ENCODE measurements at regions not wholly inside any gene's neighbourhood (a gene's known extent, or its start where the extent isn't known, plus 50 kb on each side); places are given as distances from the start of the nearest gene placed in this dataset.

DNA sequence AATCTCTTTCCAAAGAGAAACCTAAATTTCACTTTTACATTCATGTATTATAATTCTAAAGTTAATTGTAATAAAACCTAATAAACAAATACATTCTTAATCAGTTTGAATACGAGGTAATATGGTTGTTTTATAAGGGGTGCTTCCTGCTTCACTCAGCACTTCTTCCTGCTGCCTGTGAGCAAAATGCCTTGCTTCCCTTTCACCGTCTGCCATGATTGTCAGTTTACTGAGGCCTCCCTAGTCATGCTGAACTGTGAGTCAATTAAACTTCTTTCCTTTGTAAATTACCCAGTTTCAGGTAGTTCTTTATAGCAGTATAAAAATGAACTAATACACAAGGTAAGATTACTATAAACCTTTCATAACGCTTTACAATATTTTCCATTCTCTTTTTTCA is 491.1 kb upstream of the LRRC7 start:
- TF ChIP-seq, protein P1, sequence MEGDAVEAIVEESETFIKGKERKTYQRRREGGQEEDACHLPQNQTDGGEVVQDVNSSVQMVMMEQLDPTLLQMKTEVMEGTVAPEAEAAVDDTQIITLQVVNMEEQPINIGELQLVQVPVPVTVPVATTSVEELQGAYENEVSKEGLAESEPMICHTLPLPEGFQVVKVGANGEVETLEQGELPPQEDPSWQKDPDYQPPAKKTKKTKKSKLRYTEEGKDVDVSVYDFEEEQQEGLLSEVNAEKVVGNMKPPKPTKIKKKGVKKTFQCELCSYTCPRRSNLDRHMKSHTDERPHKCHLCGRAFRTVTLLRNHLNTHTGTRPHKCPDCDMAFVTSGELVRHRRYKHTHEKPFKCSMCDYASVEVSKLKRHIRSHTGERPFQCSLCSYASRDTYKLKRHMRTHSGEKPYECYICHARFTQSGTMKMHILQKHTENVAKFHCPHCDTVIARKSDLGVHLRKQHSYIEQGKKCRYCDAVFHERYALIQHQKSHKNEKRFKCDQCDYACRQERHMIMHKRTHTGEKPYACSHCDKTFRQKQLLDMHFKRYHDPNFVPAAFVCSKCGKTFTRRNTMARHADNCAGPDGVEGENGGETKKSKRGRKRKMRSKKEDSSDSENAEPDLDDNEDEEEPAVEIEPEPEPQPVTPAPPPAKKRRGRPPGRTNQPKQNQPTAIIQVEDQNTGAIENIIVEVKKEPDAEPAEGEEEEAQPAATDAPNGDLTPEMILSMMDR (IDR thresholded peaks at IDR 0.05), result no peak
- no peaks in the 10 kb centered on the region; the same call in 1 of the 2 replicates for H3K27me3 Mint-ChIP-seq (ENCODE audit: insufficient read depth)
- H3K27ac Mint-ChIP-seq, result no peak overlapping the region

DNA sequence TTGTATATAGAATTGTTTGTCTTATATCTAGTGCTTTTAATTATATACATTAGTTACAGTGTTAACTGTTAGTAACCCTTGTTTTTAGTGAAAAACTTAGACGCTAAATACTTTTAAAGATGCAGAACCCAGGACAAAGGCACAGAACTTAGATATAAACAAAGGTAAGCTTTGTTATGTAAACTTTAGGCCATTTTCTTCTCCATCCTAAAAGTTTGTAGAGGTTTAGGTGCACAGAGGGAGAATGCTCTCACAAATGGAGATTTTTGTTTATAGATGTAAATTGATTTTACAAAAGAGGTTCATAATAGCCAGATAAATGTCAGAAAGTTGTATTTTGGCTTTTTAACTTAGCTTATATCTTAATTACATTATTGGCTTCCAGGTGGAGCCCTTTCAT is 490.5 kb upstream of the LRRC7 start:
- H3K36me3 Mint-ChIP-seq (ENCODE audit: low read depth), result no peaks in the 10 kb centered on the region; the same call in 1 of the 2 replicates
- TF ChIP-seq, protein P1 (IDR thresholded peaks at IDR 0.05), result no peak
- H3K4me1 Mint-ChIP-seq (ENCODE audit: low read depth), result no peaks in the 10 kb centered on the region
- H3K27ac Mint-ChIP-seq, result no peak overlapping the region
- H3K4me3 Mint-ChIP-seq, result no peak overlapping the region
- no peaks in the 10 kb centered on the region; the same call in 1 of the 2 replicates for H3K27me3 Mint-ChIP-seq (ENCODE audit: insufficient read depth)
- H3K9me3 Mint-ChIP-seq, result peaks cover 61% of the 10 kb centered on the region
- no peak for DNase-seq

More for the DNA sequence above, 491.1 kb upstream of the LRRC7 start:
- Mint-ChIP-seq H3K4me3 (no peak overlapping the region), H3K36me3 (ENCODE audit: low read depth) (no peaks in the 10 kb centered on the region; the same call in 1 of the 2 replicates), H3K9me3 (peaks cover 62% of the 10 kb centered on the region), H3K4me1 (ENCODE audit: low read depth) (no peaks in the 10 kb centered on the region)
- no peak for DNase-seq

DNA sequence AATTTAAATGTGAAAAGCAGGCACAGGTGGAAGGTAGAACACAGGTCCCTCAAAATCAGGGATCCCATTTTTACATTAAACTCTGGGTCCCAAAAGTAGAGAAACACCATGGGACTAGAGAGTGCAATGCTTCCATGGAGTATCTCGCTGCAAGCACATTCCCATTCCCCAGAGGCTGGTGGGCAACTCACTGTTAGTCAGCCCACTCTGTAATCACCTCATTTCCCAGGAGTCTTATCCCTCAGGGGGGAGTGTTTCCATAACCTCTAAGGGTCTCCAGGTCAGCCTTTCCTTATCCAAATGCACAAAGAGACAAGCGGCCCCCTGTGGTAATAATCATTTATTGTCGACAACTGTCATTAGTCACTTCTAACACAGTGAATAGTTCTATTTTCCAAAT is 490.1 kb upstream of the LRRC7 start:
- no peaks in the 10 kb centered on the region; the same call in 1 of the 2 replicates for H3K27me3 Mint-ChIP-seq (ENCODE audit: insufficient read depth)
- H3K27ac Mint-ChIP-seq, result no peak overlapping the region
- no peaks in the 10 kb centered on the region; the same call in 1 of the 2 replicates for H3K36me3 Mint-ChIP-seq (ENCODE audit: low read depth)
- no peak for DNase-seq
- no peaks in the 10 kb centered on the region for H3K4me1 Mint-ChIP-seq (ENCODE audit: low read depth)
- TF ChIP-seq, protein P1 (IDR thresholded peaks at IDR 0.05), result no peak
- no peak overlapping the region for H3K4me3 Mint-ChIP-seq
- H3K9me3 Mint-ChIP-seq, result peaks cover 61% of the 10 kb centered on the region

DNA sequence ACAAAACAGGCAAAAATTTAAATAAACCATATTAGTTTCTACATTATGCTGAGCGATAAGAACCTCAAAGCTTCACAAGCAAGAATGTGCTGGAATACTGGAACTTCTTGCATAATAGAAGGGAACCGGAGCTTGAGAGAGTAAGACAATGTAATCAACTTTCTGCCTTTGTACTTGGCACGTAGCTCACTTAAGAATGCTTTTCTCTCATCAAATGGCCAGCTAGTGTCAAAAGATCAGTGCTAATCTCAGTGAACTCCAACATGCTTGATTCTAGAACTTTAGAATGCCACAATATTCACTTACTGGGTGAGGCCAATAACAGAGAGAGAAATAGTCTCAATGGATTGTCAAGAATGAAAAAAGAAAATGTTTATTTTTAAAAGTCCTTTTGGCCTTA is 486.1 kb upstream of the LRRC7 start:
- TF ChIP-seq, protein P1 (IDR thresholded peaks at IDR 0.05), result no peak
- no peaks in the 10 kb centered on the region; the same call in 1 of the 2 replicates for H3K36me3 Mint-ChIP-seq (ENCODE audit: low read depth)
- no peak overlapping the region for H3K27ac Mint-ChIP-seq
- no peaks in the 10 kb centered on the region; the same call in 1 of the 2 replicates for H3K27me3 Mint-ChIP-seq (ENCODE audit: insufficient read depth)
- no peak overlapping the region for H3K4me3 Mint-ChIP-seq
- DNase-seq, result no peak
- no peaks in the 10 kb centered on the region for H3K4me1 Mint-ChIP-seq (ENCODE audit: low read depth)
- peaks cover 51% of the 10 kb centered on the region for H3K9me3 Mint-ChIP-seq

DNA sequence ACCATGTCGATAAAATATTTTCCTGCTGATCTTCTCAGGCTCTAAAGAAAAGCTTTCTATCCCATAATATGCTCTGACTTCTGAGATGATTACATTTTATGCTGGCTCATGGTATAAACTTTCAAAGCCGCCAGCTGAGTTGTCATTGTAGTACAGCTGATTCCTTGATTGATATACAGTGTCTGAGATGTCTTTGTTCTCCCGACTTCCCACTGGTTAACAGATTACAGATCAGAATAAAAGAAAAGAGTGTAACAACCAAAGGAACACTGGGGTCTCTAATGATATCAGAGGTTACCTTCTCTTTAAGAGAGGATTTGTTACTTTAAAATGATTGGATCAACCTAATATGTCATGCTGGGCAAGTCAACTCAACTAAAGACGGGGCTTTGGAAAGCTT is 485.4 kb upstream of the LRRC7 start:
- DNase-seq, result no peak
- Mint-ChIP-seq H3K36me3 (ENCODE audit: low read depth) (no peaks in the 10 kb centered on the region; the same call in 1 of the 2 replicates), H3K4me1 (ENCODE audit: low read depth) (no peaks in the 10 kb centered on the region), H3K9me3 (peaks cover 47% of the 10 kb centered on the region), H3K27me3 (ENCODE audit: insufficient read depth) (no peaks in the 10 kb centered on the region; the same call in 1 of the 2 replicates), H3K27ac (no peak overlapping the region), H3K4me3 (no peak overlapping the region)
- TF ChIP-seq, protein P1 (IDR thresholded peaks at IDR 0.05), result no peak

DNA sequence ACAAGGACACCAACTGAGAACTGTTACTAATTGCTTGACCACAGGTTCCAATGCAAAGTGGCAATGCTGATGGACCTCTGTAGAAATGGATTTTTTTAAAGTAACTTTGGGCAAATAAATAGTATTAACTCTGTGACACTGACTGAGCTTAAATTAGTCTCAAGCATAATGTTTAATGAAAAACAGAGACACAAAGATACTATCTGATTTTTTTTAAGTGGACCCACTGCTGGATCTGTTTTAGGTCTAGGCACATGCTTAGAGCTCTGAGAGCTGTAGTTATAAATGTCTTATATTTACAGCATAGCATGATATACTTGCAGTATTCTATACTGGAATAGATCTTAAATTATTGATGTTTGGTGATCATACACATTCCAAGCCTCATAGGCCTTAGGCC is 481.6 kb upstream of the LRRC7 start:
- Mint-ChIP-seq H3K27me3 (ENCODE audit: insufficient read depth) (no peaks in the 10 kb centered on the region), H3K36me3 (ENCODE audit: low read depth) (no peaks in the 10 kb centered on the region; the same call in 1 of the 2 replicates), H3K4me1 (ENCODE audit: low read depth) (no peaks in the 10 kb centered on the region), H3K4me3 (no peak overlapping the region), H3K9me3 (peaks cover 49% of the 10 kb centered on the region), H3K27ac (no peak overlapping the region)
- no peak for DNase-seq
- TF ChIP-seq, protein P1 (IDR thresholded peaks at IDR 0.05), result no peak
